ENCODE measurements at regions not wholly inside any gene's neighbourhood (a gene's known extent, or its start where the extent isn't known, plus 50 kb on each side); places are given as distances from the start of the nearest gene placed in this dataset.

DNA sequence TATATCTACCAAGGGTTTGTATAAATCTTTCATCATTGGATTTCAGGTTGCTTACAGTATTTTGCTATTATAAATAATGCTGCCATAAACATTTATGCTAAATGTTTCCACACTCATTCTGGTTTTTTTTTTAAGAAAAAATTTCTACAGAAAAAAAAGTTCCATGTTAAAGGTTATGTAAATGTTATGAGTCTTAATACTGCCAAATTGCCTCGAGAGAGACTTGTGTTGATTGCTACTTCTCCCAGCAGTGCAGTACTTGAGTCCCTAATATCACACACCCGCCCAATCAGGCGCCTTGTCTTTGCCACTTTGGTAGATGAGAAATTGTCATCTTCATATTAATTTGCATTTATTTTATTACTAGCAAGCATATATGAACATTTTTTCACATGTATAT lies 96.7 kb upstream of the TMEM26 start:
- TF ChIP-seq EZH2 (IDR thresholded peaks at IDR 0.05; ENCODE audit: borderline replicate concordance) (no peak), CTCF (IDR thresholded peaks at IDR 0.05; ENCODE audit: poor library complexity) (no peak), EZH2phosphoT487 (IDR thresholded peaks at IDR 0.05; ENCODE audit: low read depth, severe bottlenecking, unreplicated experiment) (no peak)

All from hepatocyte (in vitro differentiated cells).